Activated CD8-positive, alpha-beta memory T cell treated with anti-CD3 and anti-CD28 coated beads for 48 hours (primary cell): ENCODE measurements at regions not wholly inside any gene's neighbourhood (a gene's known extent, or its start where the extent isn't known, plus 50 kb on each side); places are given as distances from the start of the nearest gene placed in this dataset.

ENCODE experiments used
- DNase-seq, 3 experiments: peaks; one replicate each; pipeline ENCODE4 v3.0.0-alpha.2; 2020; ENCODE audit warnings: low read depth in 2 of 3, low spot score in 2 of 3

DNA sequence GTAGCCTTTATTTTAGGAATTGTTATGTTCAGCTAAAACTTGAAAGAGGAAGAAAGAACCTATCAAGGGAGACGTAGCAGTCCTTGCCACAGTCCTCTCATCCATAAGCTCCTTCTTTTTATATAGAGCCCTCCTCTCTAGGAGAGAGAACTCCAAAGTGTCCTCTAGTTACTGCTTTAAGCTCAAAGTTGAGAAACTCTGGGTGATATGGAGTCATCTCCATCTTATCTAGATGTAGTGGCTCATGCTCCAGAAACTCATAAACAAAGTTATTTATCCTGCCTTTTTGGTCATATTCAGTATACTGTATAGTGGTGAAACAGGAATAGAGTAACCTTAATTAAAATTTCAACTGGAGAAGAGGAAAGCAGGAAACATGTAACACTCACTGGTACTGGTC, 90.4 kb upstream of the ATF7IP start:
- no peak for DNase-seq

DNA sequence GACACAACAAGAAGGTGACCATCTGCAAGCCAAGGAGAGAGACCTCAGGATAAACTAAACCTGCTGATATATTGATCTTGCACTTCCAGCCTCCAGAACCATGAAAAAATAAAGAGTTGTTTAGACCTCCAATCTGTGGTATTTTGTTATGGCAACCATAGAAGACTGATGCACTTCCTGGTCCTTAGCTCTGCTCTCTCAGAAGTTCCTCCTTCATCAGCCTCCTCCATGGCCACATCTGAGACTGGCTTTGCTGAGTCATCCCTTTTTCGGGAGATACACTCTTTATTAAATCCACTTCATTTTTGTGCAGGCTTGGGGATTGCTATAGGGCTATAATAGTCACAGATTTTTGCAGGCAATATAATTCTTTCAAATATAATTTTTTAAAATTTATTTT, 89.6 kb upstream of the ATF7IP start:
- no peak for DNase-seq

GRCh38 chr12:14278294-14278953, 87.1 kb upstream of the ATF7IP start:
- no peak for DNase-seq

GRCh38 chr12:14279845-14280244, 85.6 kb upstream of the ATF7IP start:
- DNase-seq, result no peak

- no peak for DNase-seq
Observed at GRCh38 chr12:14280921-14281320, 84.6 kb upstream of the ATF7IP start.

GRCh38 chr12:14281539-14281938, 83.9 kb upstream of the ATF7IP start:
- no peak for DNase-seq

- no peak for DNase-seq
Observed at GRCh38 chr12:14283489-14284144, 81.9 kb upstream of the ATF7IP start.

DNA sequence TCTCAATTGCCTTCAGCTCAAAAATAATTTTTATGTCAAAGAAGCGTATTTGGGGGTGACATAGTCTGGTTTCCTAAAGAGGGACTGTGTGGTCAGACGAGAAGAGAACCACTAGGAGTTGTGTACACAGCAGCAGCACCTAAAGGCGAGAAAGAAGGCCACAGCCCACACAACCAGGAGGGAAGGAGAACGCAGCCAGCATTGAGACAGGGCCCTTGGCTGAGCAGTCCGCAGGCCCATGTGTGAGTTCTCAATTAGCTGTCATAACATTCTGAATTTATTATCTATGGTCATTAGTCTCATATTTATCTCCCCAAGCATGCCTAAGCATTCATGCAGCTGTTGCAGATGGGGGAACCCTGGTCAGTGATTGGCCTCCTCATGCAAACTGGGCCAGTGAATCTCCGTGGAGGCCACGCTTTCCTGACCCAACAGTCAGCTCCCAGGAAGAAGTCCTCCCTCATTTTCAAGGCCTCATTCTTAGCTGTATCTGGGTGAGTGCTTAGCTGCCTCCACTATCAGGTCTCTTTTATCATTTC, 81.2 kb upstream of the ATF7IP start:
- DNase-seq, result no peak

GRCh38 chr12:14289601-14290000, 75.9 kb upstream of the ATF7IP start:
- DNase-seq, result no peak

DNA sequence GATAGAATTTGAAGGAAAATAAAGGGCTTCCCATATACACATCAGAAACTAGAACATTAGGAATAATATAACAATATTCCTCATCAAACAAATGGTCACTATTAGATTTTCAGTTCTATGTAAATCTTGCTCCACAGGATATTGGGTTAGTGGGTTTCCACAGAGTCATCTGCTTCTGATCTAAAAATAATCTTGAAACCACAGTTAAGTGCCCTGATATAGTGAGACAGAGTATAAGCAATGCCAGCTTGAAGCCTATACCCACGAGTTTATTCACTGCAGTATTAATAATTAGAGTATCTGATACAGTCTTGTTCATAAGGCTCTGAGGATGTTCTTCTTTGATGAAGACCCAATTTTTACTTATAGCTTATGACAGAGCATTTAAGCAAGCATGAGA, 74.5 kb upstream of the ATF7IP start:
- DNase-seq, result no peak

DNA sequence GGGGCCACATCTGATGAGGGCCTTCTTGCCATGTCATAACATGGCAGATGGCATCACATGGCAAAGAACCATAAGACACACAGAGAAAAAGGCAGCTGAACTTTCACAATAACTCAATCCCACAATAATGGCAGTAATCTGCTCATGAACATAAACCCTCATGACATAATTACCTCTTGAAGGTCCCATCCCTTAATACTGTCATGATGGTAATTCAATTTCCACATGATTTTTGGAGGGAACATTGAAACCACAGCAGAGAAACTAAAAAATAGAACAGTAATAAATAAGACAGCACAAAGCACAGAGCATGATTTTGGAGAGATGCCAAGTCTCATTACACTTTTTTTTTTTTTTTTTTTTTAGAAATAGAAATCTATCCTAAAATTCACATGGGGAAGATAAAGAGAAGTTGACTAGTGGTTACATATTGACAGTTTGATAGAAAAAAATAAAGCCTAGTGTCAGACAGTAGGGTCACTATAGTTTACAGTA, 61.8 kb upstream of the ATF7IP start:
- DNase-seq, result no peak

GRCh38 chr12:14307004-14307403, 58.5 kb upstream of the ATF7IP start:
- DNase-seq, result no peak

DNA sequence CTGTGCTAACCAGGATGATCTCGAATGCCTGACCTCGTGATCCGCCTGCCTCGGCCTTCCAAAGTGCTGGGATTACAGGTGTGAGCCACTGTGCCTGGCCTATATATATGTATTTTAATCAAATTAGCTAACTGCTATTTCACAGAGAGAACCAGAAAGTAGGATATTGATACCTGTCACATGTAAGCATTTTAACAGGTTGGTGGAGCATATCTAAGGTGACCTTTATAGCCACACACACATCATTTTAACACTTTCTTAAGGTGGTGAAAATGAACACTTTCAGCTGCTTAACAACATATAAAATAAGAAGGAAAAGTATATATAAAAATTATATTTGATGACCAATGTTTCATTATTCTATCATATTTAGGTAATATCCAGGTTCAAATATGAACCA, 57.0 kb upstream of the ATF7IP start:
- DNase-seq, result no peak

DNA sequence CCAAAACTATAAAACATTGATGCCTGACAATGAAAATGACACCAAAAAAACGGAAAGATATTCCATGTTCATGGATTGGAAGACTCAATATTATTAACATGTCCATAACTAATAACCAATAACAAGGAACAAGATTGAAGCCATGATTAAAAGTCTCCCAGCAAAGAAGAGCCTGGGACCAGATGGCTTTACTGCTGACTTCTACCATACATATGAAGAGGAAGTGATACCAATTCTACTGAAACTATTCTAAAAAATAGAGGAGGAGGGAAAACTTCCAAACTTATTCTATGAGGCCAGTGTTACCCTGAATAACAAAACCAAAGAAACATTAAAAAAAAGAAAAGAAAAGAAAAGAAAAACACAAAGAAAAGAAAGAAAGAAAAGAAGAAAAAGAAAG, 54.6 kb upstream of the ATF7IP start:
- DNase-seq, result no peak

- no peak for DNase-seq
Observed at GRCh38 chr12:14313379-14314138, 51.9 kb upstream of the ATF7IP start.

- no peak for DNase-seq
Observed at GRCh38 chr12:14314801-14315200, 50.7 kb upstream of the ATF7IP start.

- no peak for DNase-seq
Observed at GRCh38 chr12:14315501-14315900, 50.0 kb upstream of the ATF7IP start.
